PC-3 (cell line): ENCODE measurements at regions not wholly inside any gene's neighbourhood (a gene's known extent, or its start where the extent isn't known, plus 50 kb on each side); places are given as distances from the start of the nearest gene placed in this dataset.
A peak's percentile ranks its signal among the peaks of the same experiment; 100 is the strongest.

Experiments
- ATAC-seq: fragments of 200-7000 bp; cut with Tn5 transposase; 2 replicates; pipeline ENCODE4 v1.9.1; 2020; ENCODE audit warnings: mild to moderate bottlenecking, moderate library complexity
- BruUV-seq: library from RNA; stranded (reverse); fragments of 400-500 nt; replicated peaks from 2 replicates; lab custom pipeline; 2021; lab: Mats Ljungman, UMichigan
- CTCF ChIA-PET: fragments of 300-600 bp; sonication (Branson Sonifier 250); formaldehyde crosslinking; loops from one replicate; lab custom pipeline; 2022; ENCODE audit warnings: antibody characterized with exemption; lab: Charles Lee
- POLR2A ChIA-PET: fragments of 300-600 bp; sonication (Branson Sonifier 250); formaldehyde crosslinking; loops from one replicate; lab custom pipeline; 2022; ENCODE audit warnings: antibody characterized with exemption; ENCODE audit not compliant: unreplicated experiment; lab: Charles Lee
- DNase-seq: peaks from one replicate; pipeline ENCODE4 v3.0.0-alpha.2; 2015
- H2AFZ ChIP-seq: fragments of 300-600 bp; sonication (generic); 2 replicates; pipeline ENCODE4 v1.6.0; 2016; ENCODE audit warnings: antibody characterized with exemption, low read length
- H3F3A ChIP-seq: fragments of 300-600 bp; sonication (generic); one replicate; pipeline ENCODE4 v1.6.0; 2017; ENCODE audit warnings: antibody characterized with exemption, low read length, control low read depth, mild to moderate bottlenecking; ENCODE audit not compliant: unreplicated experiment
- H3K27ac ChIP-seq: fragments of 300-600 bp; sonication (generic); 2 replicates; pipeline ENCODE4 v1.5.1; 2016; ENCODE audit warnings: mild to moderate bottlenecking, low read length
- H3K27me3 ChIP-seq: fragments of 300-600 bp; sonication (generic); 2 replicates; pipeline ENCODE4 v1.6.1; 2016; ENCODE audit warnings: low read length, mixed read lengths
- H3K36me3 ChIP-seq: fragments of 300-600 bp; sonication (generic); 2 replicates; pipeline ENCODE4 v1.6.1; 2016; ENCODE audit warnings: low read depth, mixed run types, low read length, mixed read lengths
- H3K4me1 ChIP-seq: fragments of 300-600 bp; sonication (generic); 2 replicates; pipeline ENCODE4 v1.5.1; 2016; ENCODE audit warnings: low read length; ENCODE audit not compliant: insufficient read depth
- H3K4me2 ChIP-seq: fragments of 300-600 bp; sonication (generic); 2 replicates; pipeline ENCODE4 v1.6.0; 2016; ENCODE audit warnings: low read length
- H3K4me3 ChIP-seq: fragments of 300-600 bp; sonication (generic); 2 replicates; pipeline ENCODE4 v1.5.1; 2016; ENCODE audit warnings: mild to moderate bottlenecking, low read length, mixed read lengths
- H3K79me2 ChIP-seq: fragments of 300-600 bp; sonication (generic); 2 replicates; pipeline ENCODE4 v1.6.1; 2017; ENCODE audit warnings: low read length, mixed read lengths
- H3K9ac ChIP-seq: fragments of 300-600 bp; sonication (generic); 2 replicates; pipeline ENCODE4 v1.6.0; 2016; ENCODE audit warnings: mild to moderate bottlenecking, low read length
- H3K9me2 ChIP-seq: fragments of 300-600 bp; sonication (generic); replicated peaks from 2 replicates; pipeline ENCODE4 v1.6.1; 2016; ENCODE audit warnings: mixed run types, low read length, mixed read lengths
- H3K9me3 ChIP-seq: fragments of 300-600 bp; sonication (generic); 2 replicates; pipeline ENCODE4 v1.6.1; 2016; ENCODE audit warnings: low read length, mixed read lengths
- H4K20me1 ChIP-seq: fragments of 300-600 bp; sonication (generic); 2 replicates; pipeline ENCODE4 v1.6.1; 2016; ENCODE audit warnings: low read length, mixed read lengths
- EZH2 ChIP-seq: fragments of 300-600 bp; sonication (generic); IDR thresholded peaks from one replicate; pipeline ENCODE4 v1.6.1; 2017; ENCODE audit warnings: antibody characterized with exemption, mild to moderate bottlenecking, low read length; ENCODE audit not compliant: unreplicated experiment
- EZH2phosphoT487 ChIP-seq: fragments of 300-600 bp; sonication (generic); IDR thresholded peaks from 2 replicates; pipeline ENCODE4 v1.6.1; 2018; ENCODE audit warnings: mild to moderate bottlenecking, antibody characterized with exemption, low read length, borderline replicate concordance
- intact Hi-C: fragments of 100-400 bp; cut with micrococcal nuclease; formaldehyde crosslinking; loops from 2 replicates; pipeline ENCODE4 v1.9.0; 2023
- TF ChIP-seq, protein P1 (sequence below): fragments of 300-600 bp; sonication (generic); conservative IDR thresholded peaks from 2 replicates; pipeline ENCODE4 v1.5.1; 2017; ENCODE audit warnings: antibody characterized with exemption, low read depth, mild to moderate bottlenecking, low read length

DNA sequence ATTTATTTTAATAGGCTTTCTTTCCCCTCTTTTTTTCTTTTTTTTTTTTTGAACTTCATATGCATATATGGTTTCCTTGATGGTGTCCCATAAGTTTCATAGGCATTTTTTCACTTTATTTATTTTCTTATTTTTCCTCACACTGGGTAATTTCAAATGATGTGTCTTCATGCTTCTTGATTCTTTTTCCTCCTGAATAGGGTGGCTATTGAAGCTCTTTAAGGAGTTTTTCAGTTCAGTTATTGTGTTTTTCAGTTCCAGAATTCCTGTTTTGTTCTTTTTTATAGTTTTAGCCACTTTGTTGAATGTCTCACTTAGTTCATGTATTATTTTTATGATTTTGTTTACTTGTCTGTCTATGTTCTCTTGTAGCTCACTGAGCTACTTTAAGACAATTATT lies 273.2 kb downstream of the NFKBIZ start:
- Histone ChIP-seq H3K4me1 (peaks cover 35% of the 10 kb centered on the region), H3F3A (peaks cover 8% of the 10 kb centered on the region), H3K79me2 (no peaks in the 10 kb centered on the region), H3K4me2 (no peak overlapping the region), H3K36me3 (no peaks in the 10 kb centered on the region), H4K20me1 (no peaks in the 10 kb centered on the region), H2AFZ (no peak overlapping the region), H3K4me3 (no peak overlapping the region), H3K27ac (no peak overlapping the region), H3K9ac (no peak overlapping the region), H3K27me3 (no peaks in the 10 kb centered on the region), H3K9me2 (no peaks in the 10 kb centered on the region), H3K9me3 (no peaks in the 10 kb centered on the region; the same call in 1 of the 2 replicates)
- ChIA-PET POLR2A (interaction anchor here (0.7 kb wide), 2 partner anchors 8 to 53 kb away, joined by 4 read pairs; no protein-coding TSS in a partner anchor), CTCF (no interaction called here)
- intact Hi-C loops, result no loop called here
- TF ChIP-seq EZH2 (no peak), EZH2phosphoT487 (no peak)
- TF ChIP-seq, protein P1, sequence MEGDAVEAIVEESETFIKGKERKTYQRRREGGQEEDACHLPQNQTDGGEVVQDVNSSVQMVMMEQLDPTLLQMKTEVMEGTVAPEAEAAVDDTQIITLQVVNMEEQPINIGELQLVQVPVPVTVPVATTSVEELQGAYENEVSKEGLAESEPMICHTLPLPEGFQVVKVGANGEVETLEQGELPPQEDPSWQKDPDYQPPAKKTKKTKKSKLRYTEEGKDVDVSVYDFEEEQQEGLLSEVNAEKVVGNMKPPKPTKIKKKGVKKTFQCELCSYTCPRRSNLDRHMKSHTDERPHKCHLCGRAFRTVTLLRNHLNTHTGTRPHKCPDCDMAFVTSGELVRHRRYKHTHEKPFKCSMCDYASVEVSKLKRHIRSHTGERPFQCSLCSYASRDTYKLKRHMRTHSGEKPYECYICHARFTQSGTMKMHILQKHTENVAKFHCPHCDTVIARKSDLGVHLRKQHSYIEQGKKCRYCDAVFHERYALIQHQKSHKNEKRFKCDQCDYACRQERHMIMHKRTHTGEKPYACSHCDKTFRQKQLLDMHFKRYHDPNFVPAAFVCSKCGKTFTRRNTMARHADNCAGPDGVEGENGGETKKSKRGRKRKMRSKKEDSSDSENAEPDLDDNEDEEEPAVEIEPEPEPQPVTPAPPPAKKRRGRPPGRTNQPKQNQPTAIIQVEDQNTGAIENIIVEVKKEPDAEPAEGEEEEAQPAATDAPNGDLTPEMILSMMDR, result no peak
- DNase-seq, result no peak
- BruUV-seq, result no TSS peak
- no peak for ATAC-seq

DNA sequence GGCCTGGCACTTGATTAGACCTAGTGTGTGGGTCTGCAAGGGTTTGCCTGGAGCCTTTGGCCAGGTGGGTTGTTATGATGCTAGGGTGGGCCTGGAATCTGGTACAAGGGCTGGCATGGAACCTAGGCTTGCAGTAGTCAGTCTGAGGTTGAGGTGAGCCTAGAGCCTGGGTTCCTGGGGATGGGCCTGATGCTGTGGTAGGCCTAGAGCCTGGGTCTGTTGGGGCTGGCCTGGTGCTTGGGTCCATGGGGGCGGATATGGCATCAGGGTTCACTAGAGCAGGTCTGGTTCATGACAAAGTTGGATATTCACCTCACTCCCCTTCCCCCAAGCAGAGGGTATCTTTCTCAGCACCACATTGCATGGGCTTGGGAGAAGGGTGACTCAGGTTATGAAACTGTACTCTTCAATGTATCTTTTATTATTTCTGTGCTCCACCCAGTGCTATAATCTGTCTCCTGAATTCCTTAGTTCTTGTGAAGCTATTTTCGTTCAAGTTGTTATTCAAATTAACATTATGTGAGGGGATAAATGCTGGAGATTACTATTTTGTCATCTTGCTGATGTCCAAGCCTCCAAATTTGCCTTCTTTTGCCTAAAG lies 274.4 kb downstream of the NFKBIZ start:
- Histone ChIP-seq H3K9me2 (no peaks in the 10 kb centered on the region), H3K27ac (peak overlapping the region; percentile 88), H3K36me3 (no peaks in the 10 kb centered on the region), H3K9ac (peak overlapping the region; percentile 66), H2AFZ (no peak overlapping the region), H3K4me2 (peak overlapping the region; percentile 28), H3K79me2 (no peaks in the 10 kb centered on the region), H3K4me1 (peaks cover 35% of the 10 kb centered on the region), H3K9me3 (no peaks in the 10 kb centered on the region; the same call in 1 of the 2 replicates), H3F3A (peaks cover 8% of the 10 kb centered on the region), H3K27me3 (no peaks in the 10 kb centered on the region), H3K4me3 (no peak overlapping the region), H4K20me1 (no peaks in the 10 kb centered on the region)
- POLR2A ChIA-PET, result no interaction called here
- TF ChIP-seq EZH2phosphoT487 (no peak), EZH2 (no peak)
- TF ChIP-seq, protein P1, result no peak
- no TSS peak for BruUV-seq
- DNase-seq (peak; percentile 59), ATAC-seq (peak; percentile 76)
- intact Hi-C loops, result loop anchor here (1.0 kb wide), 1 partner anchor 33 kb away; no protein-coding TSS in a partner anchor
- CTCF ChIA-PET, result interaction anchor here (0.5 kb wide), 1 partner anchor 327 kb away, joined by 3 read pairs; no protein-coding TSS in a partner anchor

DNA sequence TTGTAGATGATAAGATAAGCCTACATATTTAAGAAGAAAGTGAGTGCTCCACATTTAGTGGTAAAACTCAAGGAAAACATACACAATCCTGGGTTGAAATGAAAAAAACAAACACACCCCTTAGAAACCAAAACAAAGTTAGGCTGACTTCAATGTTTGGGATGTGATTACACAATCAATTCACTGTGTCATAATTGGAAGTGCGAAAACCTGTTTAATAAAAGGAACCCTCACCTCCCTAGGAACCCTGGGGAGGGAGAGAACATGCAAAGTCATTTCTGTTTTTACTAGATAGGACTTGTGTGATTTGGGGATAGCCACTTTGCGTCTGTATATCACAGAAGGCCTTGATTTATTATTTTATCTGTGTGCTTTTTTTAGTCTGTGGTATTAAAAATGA lies 275.0 kb downstream of the NFKBIZ start:
- H3F3A ChIP-seq, result peaks cover 8% of the 10 kb centered on the region
- H3K4me1 ChIP-seq, result peaks cover 35% of the 10 kb centered on the region
- H2AFZ ChIP-seq, result no peak overlapping the region
- H3K9me3 ChIP-seq, result no peaks in the 10 kb centered on the region; the same call in 1 of the 2 replicates
- POLR2A ChIA-PET, result interaction anchor here (0.5 kb wide), 1 partner anchor 261 kb away, joined by 4 read pairs; no protein-coding TSS in a partner anchor
- no peak for TF ChIP-seq EZH2phosphoT487
- no peak for TF ChIP-seq EZH2
- TF ChIP-seq, protein P1, result no peak
- H3K9ac ChIP-seq, result peak overlapping the region; percentile 66
- H4K20me1 ChIP-seq, result no peaks in the 10 kb centered on the region
- no peak; the same call in 1 of the 2 replicates for ATAC-seq
- peak overlapping the region; percentile 28 for H3K4me2 ChIP-seq
- H3K9me2 ChIP-seq, result no peaks in the 10 kb centered on the region
- intact Hi-C loops, result loop anchor here (1.0 kb wide), 1 partner anchor 34 kb away; no protein-coding TSS in a partner anchor
- no peaks in the 10 kb centered on the region for H3K79me2 ChIP-seq
- H3K27me3 ChIP-seq, result no peaks in the 10 kb centered on the region
- H3K36me3 ChIP-seq, result no peaks in the 10 kb centered on the region
- DNase-seq, result peak; percentile 39
- H3K27ac ChIP-seq, result peak overlapping the region; percentile 88
- no peak overlapping the region for H3K4me3 ChIP-seq
- BruUV-seq, result TSS peak; percentile 83
- CTCF ChIA-PET, result no interaction called here
